ENCODE measurements at regions not wholly inside any gene's neighbourhood (a gene's known extent, or its start where the extent isn't known, plus 50 kb on each side); places are given as distances from the start of the nearest gene placed in this dataset.
"Not testable (repeated sequence)": the region's sequence is repeated elsewhere in the genome, so short reads cannot be mapped to it uniquely, and the experiment has no call there.

- Mint-ChIP-seq H3K27me3 (no peaks in the 10 kb centered on the region), H3K9me3 (no peaks in the 10 kb centered on the region), H3K36me3 (ENCODE audit: insufficient read depth) (no peaks in the 10 kb centered on the region), H3K27ac (no peak overlapping the region), H3K4me1 (ENCODE audit: low read depth in 2 of 2) (no peaks in the 10 kb centered on the region), H3K4me3 (no peak overlapping the region)
- ATAC-seq (replicated peaks), result no peak
- DNase-seq, result no peak
These were observed 88.6 kb upstream of the TMEM164 start for GRCh38 chrX:109914114-109914849.

GRCh38 chrX:109918753-109919152 is 84.2 kb upstream of the TMEM164 start:
- Mint-ChIP-seq H3K4me3 (no peak overlapping the region), H3K9me3 (no peaks in the 10 kb centered on the region), H3K27ac (no peak overlapping the region), H3K27me3 (no peaks in the 10 kb centered on the region), H3K4me1 (ENCODE audit: low read depth in 2 of 2) (no peaks in the 10 kb centered on the region), H3K36me3 (ENCODE audit: insufficient read depth) (no peaks in the 10 kb centered on the region)
- ATAC-seq (replicated peaks) (no peak), DNase-seq (no peak)

GRCh38 chrX:109920325-109920724 is 82.6 kb upstream of the TMEM164 start:
- H3K4me1 Mint-ChIP-seq (ENCODE audit: low read depth in 2 of 2), result no peaks in the 10 kb centered on the region
- H3K9me3 Mint-ChIP-seq, result no peaks in the 10 kb centered on the region
- no peak overlapping the region for H3K4me3 Mint-ChIP-seq
- no peak overlapping the region for H3K27ac Mint-ChIP-seq
- DNase-seq, result no peak
- no peaks in the 10 kb centered on the region for H3K27me3 Mint-ChIP-seq
- H3K36me3 Mint-ChIP-seq (ENCODE audit: insufficient read depth), result no peaks in the 10 kb centered on the region
- ATAC-seq (replicated peaks), result no peak

GRCh38 chrX:109920868-109921267 is 82.0 kb upstream of the TMEM164 start:
- H3K4me1 Mint-ChIP-seq (ENCODE audit: low read depth in 2 of 2), result no peaks in the 10 kb centered on the region
- no peak overlapping the region for H3K4me3 Mint-ChIP-seq
- H3K27me3 Mint-ChIP-seq, result no peaks in the 10 kb centered on the region
- no peaks in the 10 kb centered on the region for H3K9me3 Mint-ChIP-seq
- H3K27ac Mint-ChIP-seq, result no peak overlapping the region
- DNase-seq (no peak), ATAC-seq (replicated peaks) (no peak)
- no peaks in the 10 kb centered on the region for H3K36me3 Mint-ChIP-seq (ENCODE audit: insufficient read depth)

GRCh38 chrX:109922190-109922589 is 80.7 kb upstream of the TMEM164 start:
- no peaks in the 10 kb centered on the region for H3K9me3 Mint-ChIP-seq
- no peaks in the 10 kb centered on the region for H3K4me1 Mint-ChIP-seq (ENCODE audit: low read depth in 2 of 2)
- H3K27ac Mint-ChIP-seq, result no peak overlapping the region
- no peaks in the 10 kb centered on the region for H3K27me3 Mint-ChIP-seq
- DNase-seq (no peak), ATAC-seq (replicated peaks) (no peak)
- H3K36me3 Mint-ChIP-seq (ENCODE audit: insufficient read depth), result no peaks in the 10 kb centered on the region
- no peak overlapping the region for H3K4me3 Mint-ChIP-seq

GRCh38 chrX:109925003-109925402 is 77.9 kb upstream of the TMEM164 start:
- not testable (repeated sequence) for H3K27ac Mint-ChIP-seq; H3K4me3 Mint-ChIP-seq; H3K9me3 Mint-ChIP-seq; H3K4me1 Mint-ChIP-seq (ENCODE audit: low read depth in 2 of 2); H3K36me3 Mint-ChIP-seq (ENCODE audit: insufficient read depth); DNase-seq; ATAC-seq (replicated peaks); H3K27me3 Mint-ChIP-seq

- no peaks in the 10 kb centered on the region for H3K36me3 Mint-ChIP-seq (ENCODE audit: insufficient read depth)
- H3K27ac Mint-ChIP-seq, result no peak overlapping the region
- ATAC-seq (replicated peaks), result no peak
- no peaks in the 10 kb centered on the region for H3K9me3 Mint-ChIP-seq
- H3K4me3 Mint-ChIP-seq, result no peak overlapping the region
- no peak for DNase-seq
- no peaks in the 10 kb centered on the region for H3K27me3 Mint-ChIP-seq
- H3K4me1 Mint-ChIP-seq (ENCODE audit: low read depth in 2 of 2), result no peaks in the 10 kb centered on the region
These were observed 77.3 kb upstream of the TMEM164 start for GRCh38 chrX:109925656-109926055.

GRCh38 chrX:109926118-109926517 is 76.8 kb upstream of the TMEM164 start:
- Mint-ChIP-seq H3K4me1 (ENCODE audit: low read depth in 2 of 2) (no peaks in the 10 kb centered on the region), H3K27ac (no peak overlapping the region), H3K36me3 (ENCODE audit: insufficient read depth) (no peaks in the 10 kb centered on the region), H3K27me3 (no peaks in the 10 kb centered on the region), H3K4me3 (no peak overlapping the region), H3K9me3 (no peaks in the 10 kb centered on the region)
- no peak for DNase-seq
- no peak for ATAC-seq (replicated peaks)

GRCh38 chrX:109926743-109927662 is 75.9 kb upstream of the TMEM164 start:
- ATAC-seq (replicated peaks) (no peak), DNase-seq (no peak)
- Mint-ChIP-seq H3K27ac (no peak overlapping the region), H3K36me3 (ENCODE audit: insufficient read depth) (no peaks in the 10 kb centered on the region), H3K4me3 (no peak overlapping the region), H3K4me1 (ENCODE audit: low read depth in 2 of 2) (no peaks in the 10 kb centered on the region), H3K9me3 (no peaks in the 10 kb centered on the region), H3K27me3 (no peaks in the 10 kb centered on the region)

GRCh38 chrX:109927663-109928273 is 75.1 kb upstream of the TMEM164 start:
- DNase-seq (no peak), ATAC-seq (replicated peaks) (no peak)
- H3K9me3 Mint-ChIP-seq, result no peaks in the 10 kb centered on the region
- H3K27me3 Mint-ChIP-seq, result no peaks in the 10 kb centered on the region
- H3K27ac Mint-ChIP-seq, result no peak overlapping the region
- H3K4me1 Mint-ChIP-seq (ENCODE audit: low read depth in 2 of 2), result no peaks in the 10 kb centered on the region
- no peak overlapping the region for H3K4me3 Mint-ChIP-seq
- H3K36me3 Mint-ChIP-seq (ENCODE audit: insufficient read depth), result no peaks in the 10 kb centered on the region

- DNase-seq, result no peak
- Mint-ChIP-seq H3K4me1 (ENCODE audit: low read depth in 2 of 2) (no peaks in the 10 kb centered on the region), H3K9me3 (no peaks in the 10 kb centered on the region), H3K27ac (no peak overlapping the region), H3K27me3 (no peaks in the 10 kb centered on the region), H3K36me3 (ENCODE audit: insufficient read depth) (no peaks in the 10 kb centered on the region), H3K4me3 (no peak overlapping the region)
- ATAC-seq (replicated peaks), result no peak
These were observed 74.1 kb upstream of the TMEM164 start for GRCh38 chrX:109928596-109929335.

- no peak overlapping the region for H3K27ac Mint-ChIP-seq
- DNase-seq, result no peak
- peaks cover 0 to 2% of the 10 kb centered on the region in 2 donors for H3K4me1 Mint-ChIP-seq (ENCODE audit: low read depth in 2 of 2)
- H3K4me3 Mint-ChIP-seq, result no peak overlapping the region
- H3K9me3 Mint-ChIP-seq, result no peaks in the 10 kb centered on the region
- ATAC-seq (replicated peaks), result no peak
- no peaks in the 10 kb centered on the region for H3K36me3 Mint-ChIP-seq (ENCODE audit: insufficient read depth)
- H3K27me3 Mint-ChIP-seq, result peaks cover 4 to 7% of the 10 kb centered on the region in 2 donors
These were observed 71.2 kb upstream of the TMEM164 start for GRCh38 chrX:109931677-109932076.

- H3K27ac Mint-ChIP-seq, result no peak overlapping the region
- H3K4me3 Mint-ChIP-seq, result no peak overlapping the region
- ATAC-seq (replicated peaks) (no peak), DNase-seq (no peak)
- peaks cover 0 to 4% of the 10 kb centered on the region in 2 donors for H3K4me1 Mint-ChIP-seq (ENCODE audit: low read depth in 2 of 2)
- no peaks in the 10 kb centered on the region for H3K9me3 Mint-ChIP-seq
- peaks cover 4 to 7% of the 10 kb centered on the region in 2 donors for H3K27me3 Mint-ChIP-seq
- H3K36me3 Mint-ChIP-seq (ENCODE audit: insufficient read depth), result no peaks in the 10 kb centered on the region
These were observed 68.5 kb upstream of the TMEM164 start for GRCh38 chrX:109934434-109934833.
